ENCODE measurements at regions not wholly inside any gene's neighbourhood (a gene's known extent, or its start where the extent isn't known, plus 50 kb on each side); places are given as distances from the start of the nearest gene placed in this dataset.

GRCh38 chr3:164194842-164195241 lies 883.5 kb downstream of the SI start:
- no peak for TF ChIP-seq POLR2A (IDR thresholded peaks at IDR 0.05)
- no peak for TF ChIP-seq CTCF (IDR thresholded peaks at IDR 0.05 in 4 of 5, conservative IDR thresholded peaks at IDR 0.05 in 1 of 5)

Measured in gastrocnemius medialis (tissue), 4 donors.